ENCODE measurements at regions not wholly inside any gene's neighbourhood (a gene's known extent, or its start where the extent isn't known, plus 50 kb on each side); places are given as distances from the start of the nearest gene placed in this dataset.
A peak's percentile ranks its signal among the peaks of the same experiment; 100 is the strongest.

GRCh38 chr4:137293281-137293680 lies 239.0 kb downstream of the PCDH18 start:
- no TSS peak for BruUV-seq (replicated peaks)
- Histone ChIP-seq H3K27me3 (ENCODE audit: control insufficient read depth, insufficient read depth, low read length) (no peaks in the 10 kb centered on the region), H3K36me3 (ENCODE audit: control insufficient read depth, insufficient read depth, low read length) (no peaks in the 10 kb centered on the region), H3K9me3 (ENCODE audit: control insufficient read depth, insufficient read depth, low read depth, low read length) (no peaks in the 10 kb centered on the region), H3K27ac (ENCODE audit: low read length) (0 out of 2 replicates have a peak overlapping the region, but pooled peaks have one; percentile 23), H3K4me1 (ENCODE audit: control insufficient read depth, insufficient read depth, low read length) (no peaks in the 10 kb centered on the region; the same call in 1 of the 2 replicates), H3K4me3 (ENCODE audit: low read depth in 2 of 2, low read length in 2 of 2) (no peak overlapping the region)
- no peak for TF ChIP-seq POLR2AphosphoS5 (IDR thresholded peaks at IDR 0.05; ENCODE audit: low read depth, low read length)
- no peak for TF ChIP-seq REST (IDR thresholded peaks at IDR 0.05; ENCODE audit: insufficient read depth in 1 of 2, low read depth in 2 of 2, low read length in 1 of 2)
- TF ChIP-seq SIN3A (IDR thresholded peaks at IDR 0.05; ENCODE audit: borderline replicate concordance, insufficient read depth, low read depth, low read length): no peak
- no peak for TF ChIP-seq TCF7L2 (IDR thresholded peaks at IDR 0.05; ENCODE audit: low read depth, low read length)
- TF ChIP-seq CTCF (IDR thresholded peaks at IDR 0.05): no peak
- intact Hi-C loops (cut with micrococcal nuclease; ENCODE audit: unreplicated experiment) (no loop called here), in situ Hi-C loops (cut with HindIII; ENCODE audit: low pct_unique_long_range_greater_than_20kb, low sequenced_read_pairs) (no loop called here)
- no peak for DNase-seq (ENCODE audit: low read depth, low spot score)
- no peak for ATAC-seq
- ChIA-PET CTCF (no interaction called here), POLR2A (interaction anchor here (0.7 kb wide), 1 partner anchor 1713 kb away, joined by 16 read pairs; no protein-coding TSS in a partner anchor)

- Histone ChIP-seq H3K27ac (ENCODE audit: low read length) (no peak overlapping the region), H3K9me3 (ENCODE audit: control insufficient read depth, insufficient read depth, low read depth, low read length) (no peaks in the 10 kb centered on the region), H3K36me3 (ENCODE audit: control insufficient read depth, insufficient read depth, low read length) (no peaks in the 10 kb centered on the region), H3K4me3 (ENCODE audit: low read depth in 2 of 2, low read length in 2 of 2) (no peak overlapping the region), H3K27me3 (ENCODE audit: control insufficient read depth, insufficient read depth, low read length) (no peaks in the 10 kb centered on the region), H3K4me1 (ENCODE audit: control insufficient read depth, insufficient read depth, low read length) (no peaks in the 10 kb centered on the region)
- ATAC-seq (no peak), DNase-seq (ENCODE audit: low read depth, low spot score) (peak; percentile 2)
- TF ChIP-seq REST (IDR thresholded peaks at IDR 0.05; ENCODE audit: insufficient read depth in 1 of 2, low read depth in 2 of 2, low read length in 1 of 2) (no peak), CTCF (IDR thresholded peaks at IDR 0.05) (peak; percentile 49; the same call in 1 of the 2 replicates)
- BruUV-seq (replicated peaks): no TSS peak
- intact Hi-C loops (cut with micrococcal nuclease; ENCODE audit: unreplicated experiment): no loop called here
- in situ Hi-C loops (cut with HindIII; ENCODE audit: low pct_unique_long_range_greater_than_20kb, low sequenced_read_pairs): no loop called here
- ChIA-PET POLR2A (no interaction called here), CTCF (no interaction called here)
Observed at GRCh38 chr4:137283737-137284136, 248.6 kb downstream of the PCDH18 start.

Measured in Panc1 (cell line).